ENCODE measurements at regions not wholly inside any gene's neighbourhood (a gene's known extent, or its start where the extent isn't known, plus 50 kb on each side); places are given as distances from the start of the nearest gene placed in this dataset.
"Not testable (repeated sequence)": the region's sequence is repeated elsewhere in the genome, so short reads cannot be mapped to it uniquely, and the experiment has no call there.

DNA sequence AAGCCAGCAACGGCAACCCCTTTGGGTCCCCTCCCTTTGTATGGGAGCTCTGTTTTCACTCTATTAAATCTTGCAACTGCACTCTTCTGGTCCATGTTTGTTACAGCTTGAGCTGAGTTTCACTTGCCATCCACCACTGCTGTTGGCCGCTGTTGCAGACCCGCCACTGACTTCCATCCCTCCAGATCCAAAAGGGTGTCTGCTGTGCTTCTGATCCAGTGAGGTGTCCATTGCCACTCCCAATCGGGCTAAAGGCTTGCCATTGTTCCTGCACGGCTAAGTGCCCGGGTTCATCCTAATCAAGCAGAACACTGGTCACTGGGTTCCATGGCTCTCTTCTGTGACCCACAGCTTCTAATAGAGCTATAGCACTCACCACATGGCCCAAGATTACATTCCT, 615.1 kb downstream of the CETN3 start:
- TF ChIP-seq, protein P1, sequence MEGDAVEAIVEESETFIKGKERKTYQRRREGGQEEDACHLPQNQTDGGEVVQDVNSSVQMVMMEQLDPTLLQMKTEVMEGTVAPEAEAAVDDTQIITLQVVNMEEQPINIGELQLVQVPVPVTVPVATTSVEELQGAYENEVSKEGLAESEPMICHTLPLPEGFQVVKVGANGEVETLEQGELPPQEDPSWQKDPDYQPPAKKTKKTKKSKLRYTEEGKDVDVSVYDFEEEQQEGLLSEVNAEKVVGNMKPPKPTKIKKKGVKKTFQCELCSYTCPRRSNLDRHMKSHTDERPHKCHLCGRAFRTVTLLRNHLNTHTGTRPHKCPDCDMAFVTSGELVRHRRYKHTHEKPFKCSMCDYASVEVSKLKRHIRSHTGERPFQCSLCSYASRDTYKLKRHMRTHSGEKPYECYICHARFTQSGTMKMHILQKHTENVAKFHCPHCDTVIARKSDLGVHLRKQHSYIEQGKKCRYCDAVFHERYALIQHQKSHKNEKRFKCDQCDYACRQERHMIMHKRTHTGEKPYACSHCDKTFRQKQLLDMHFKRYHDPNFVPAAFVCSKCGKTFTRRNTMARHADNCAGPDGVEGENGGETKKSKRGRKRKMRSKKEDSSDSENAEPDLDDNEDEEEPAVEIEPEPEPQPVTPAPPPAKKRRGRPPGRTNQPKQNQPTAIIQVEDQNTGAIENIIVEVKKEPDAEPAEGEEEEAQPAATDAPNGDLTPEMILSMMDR (IDR thresholded peaks at IDR 0.05) = not testable (repeated sequence)
- not testable (repeated sequence) for TF ChIP-seq POLR2A (IDR thresholded peaks at IDR 0.05)
